Mesendoderm (in vitro differentiated cells): ENCODE measurements at regions not wholly inside any gene's neighbourhood (a gene's known extent, or its start where the extent isn't known, plus 50 kb on each side); places are given as distances from the start of the nearest gene placed in this dataset.

Source experiments
- DNase-seq: peaks from one replicate; pipeline ENCODE4 v3.0.0; 2013
- H2AK5ac ChIP-seq: 2 replicates; pipeline ENCODE4 v1.6.1; 2013; ENCODE audit warnings: low read length, inconsistent platforms
- H2BK120ac ChIP-seq: 2 replicates; pipeline ENCODE4 v1.6.1; 2013; ENCODE audit warnings: low read depth, mild to moderate bottlenecking, low read length, moderate library complexity, mixed read lengths
- H2BK15ac ChIP-seq: replicated peaks from 2 replicates; pipeline ENCODE4 v1.6.1; 2013; ENCODE audit warnings: low read depth, mild to moderate bottlenecking, moderate library complexity
- H2BK5ac ChIP-seq: 2 replicates; pipeline ENCODE4 v1.6.1; 2013; ENCODE audit warnings: low read length, inconsistent platforms
- H3K18ac ChIP-seq: 2 replicates; pipeline ENCODE4 v1.6.1; 2013; ENCODE audit warnings: mild to moderate bottlenecking, low read length, mixed read lengths
- H3K23ac ChIP-seq: one replicate; pipeline ENCODE4 v1.6.1; 2013; ENCODE audit warnings: low read length
- H3K27ac ChIP-seq: 2 replicates; pipeline ENCODE4 v1.5.1; 2013; ENCODE audit warnings: low read depth, mild to moderate bottlenecking, inconsistent platforms, low read length, moderate library complexity
- H3K27me3 ChIP-seq: 2 replicates; pipeline ENCODE4 v1.6.1; 2013; ENCODE audit warnings: low read length, control low read depth, mild to moderate bottlenecking, inconsistent platforms; ENCODE audit not compliant: insufficient read depth, poor library complexity
- H3K36me3 ChIP-seq: 2 replicates; pipeline ENCODE4 v1.6.1; 2013; ENCODE audit warnings: low read length, inconsistent platforms; ENCODE audit not compliant: control insufficient read depth, insufficient read depth
- H3K4ac ChIP-seq: one replicate; pipeline ENCODE4 v1.6.1; 2013; ENCODE audit warnings: low read depth, mild to moderate bottlenecking, low read length, moderate library complexity
- H3K4me1 ChIP-seq: 2 replicates; pipeline ENCODE4 v1.6.1; 2013; ENCODE audit warnings: low read depth, low read length, inconsistent platforms; ENCODE audit not compliant: control insufficient read depth
- H3K4me2 ChIP-seq: 2 replicates; pipeline ENCODE4 v1.6.1; 2013; ENCODE audit warnings: low read length
- H3K4me3 ChIP-seq: 2 replicates; pipeline ENCODE4 v1.5.1; 2013; ENCODE audit warnings: mild to moderate bottlenecking, low read length
- H3K56ac ChIP-seq: one replicate; pipeline ENCODE4 v1.6.1; 2013; ENCODE audit warnings: low read length
- H3K79me1 ChIP-seq: 2 replicates; pipeline ENCODE4 v1.6.1; 2013; ENCODE audit warnings: low read length, inconsistent platforms
- H3K79me2 ChIP-seq: 2 replicates; pipeline ENCODE4 v1.6.1; 2013; ENCODE audit warnings: mild to moderate bottlenecking, low read length; ENCODE audit not compliant: control insufficient read depth, insufficient read depth
- H3K9ac ChIP-seq: 2 replicates; pipeline ENCODE4 v1.6.1; 2013; ENCODE audit warnings: low read length, inconsistent platforms
- H4K5ac ChIP-seq: one replicate; pipeline ENCODE4 v1.6.1; 2013; ENCODE audit warnings: low read length
- H4K8ac ChIP-seq: one replicate; pipeline ENCODE4 v1.6.1; 2013; ENCODE audit warnings: low read depth, mild to moderate bottlenecking, control low read depth, low read length, moderate library complexity
- WGBS: extraction: QIAGEN DNeasy Blood & Tissue Kit; methylation state at CpG from one replicate; pipeline ENCODE4 v1.1.7; 2013; ENCODE audit warnings: low lambda C conversion rate, missing lambda C conversion rate; ENCODE audit not compliant: insufficient coverage; ENCODE audit errors: extremely low coverage; 5-methylcytosine and 5-hydroxymethylcytosine counted together

DNA sequence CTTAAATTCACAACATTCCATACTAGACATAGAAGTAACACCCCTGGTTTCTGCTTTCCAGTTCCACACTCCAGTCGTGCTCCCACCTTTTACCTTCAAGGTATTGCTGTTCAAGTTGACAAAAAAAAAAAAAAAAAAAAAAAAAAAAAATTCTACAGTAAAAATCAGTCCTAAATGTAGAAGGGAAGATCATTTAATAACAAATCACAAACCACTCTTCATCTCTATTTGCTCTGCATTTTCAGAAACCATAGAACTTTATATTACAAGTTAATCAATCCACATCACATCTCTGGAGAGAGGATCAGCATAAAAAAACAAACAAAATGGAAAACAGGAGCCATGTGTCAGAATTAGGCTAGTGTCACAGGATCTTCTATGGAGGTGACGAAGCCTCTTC is 206.3 kb upstream of the KLF14 start:
- Histone ChIP-seq H3K9ac (no peak overlapping the region), H3K4me3 (no peak overlapping the region), H4K8ac (no peak overlapping the region), H3K4ac (no peak overlapping the region), H2BK5ac (no peak overlapping the region), H3K36me3 (no peaks in the 10 kb centered on the region), H2AK5ac (no peak overlapping the region), H3K23ac (no peak overlapping the region), H3K4me2 (no peak overlapping the region), H2BK15ac (no peak overlapping the region), H2BK120ac (no peak overlapping the region), H4K5ac (no peak overlapping the region), H3K79me1 (no peaks in the 10 kb centered on the region), H3K27ac (no peak overlapping the region), H3K18ac (no peak overlapping the region), H3K4me1 (no peaks in the 10 kb centered on the region), H3K27me3 (no peaks in the 10 kb centered on the region), H3K56ac (no peak overlapping the region), H3K79me2 (no peaks in the 10 kb centered on the region)
- no peak for DNase-seq
- WGBS, result no CpG with 5 or more reads among the region's 2 CpGs

DNA sequence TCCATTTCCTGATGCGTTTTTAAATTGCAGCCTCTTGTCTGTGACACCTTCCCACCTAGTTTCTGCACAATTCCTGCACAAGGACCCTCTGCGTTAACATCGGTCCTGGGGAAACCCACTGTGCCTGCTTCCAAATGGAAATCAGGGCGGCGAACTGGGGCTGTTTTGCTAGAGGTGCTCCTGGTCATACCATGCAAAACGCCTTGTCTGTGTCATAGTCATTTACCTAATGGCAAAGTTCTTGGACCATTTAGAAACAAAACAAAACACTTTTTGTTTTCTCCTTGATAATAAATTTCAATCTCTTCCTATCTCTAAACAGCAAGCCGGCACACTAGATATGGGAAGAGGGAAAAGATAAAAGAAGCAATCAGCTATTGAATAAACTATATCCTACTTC is 206.9 kb upstream of the KLF14 start:
- no peak overlapping the region for H3K4ac ChIP-seq
- WGBS, result no CpG with 5 or more reads among the region's 7 CpGs
- no peak overlapping the region for H3K4me2 ChIP-seq
- no peak overlapping the region for H3K4me3 ChIP-seq
- no peak overlapping the region for H3K56ac ChIP-seq
- H3K36me3 ChIP-seq, result no peaks in the 10 kb centered on the region
- H4K8ac ChIP-seq, result peak overlapping the region; percentile 65
- no peak overlapping the region for H2AK5ac ChIP-seq
- no peak overlapping the region for H2BK120ac ChIP-seq
- no peak overlapping the region for H3K27ac ChIP-seq
- H3K23ac ChIP-seq, result no peak overlapping the region
- no peak overlapping the region for H3K9ac ChIP-seq
- no peak overlapping the region for H4K5ac ChIP-seq
- no peaks in the 10 kb centered on the region for H3K79me1 ChIP-seq
- H3K27me3 ChIP-seq, result no peaks in the 10 kb centered on the region
- H3K18ac ChIP-seq, result no peak overlapping the region
- H2BK15ac ChIP-seq, result no peak overlapping the region
- H2BK5ac ChIP-seq, result no peak overlapping the region
- H3K79me2 ChIP-seq, result no peaks in the 10 kb centered on the region
- DNase-seq, result no peak
- H3K4me1 ChIP-seq, result no peaks in the 10 kb centered on the region

DNA sequence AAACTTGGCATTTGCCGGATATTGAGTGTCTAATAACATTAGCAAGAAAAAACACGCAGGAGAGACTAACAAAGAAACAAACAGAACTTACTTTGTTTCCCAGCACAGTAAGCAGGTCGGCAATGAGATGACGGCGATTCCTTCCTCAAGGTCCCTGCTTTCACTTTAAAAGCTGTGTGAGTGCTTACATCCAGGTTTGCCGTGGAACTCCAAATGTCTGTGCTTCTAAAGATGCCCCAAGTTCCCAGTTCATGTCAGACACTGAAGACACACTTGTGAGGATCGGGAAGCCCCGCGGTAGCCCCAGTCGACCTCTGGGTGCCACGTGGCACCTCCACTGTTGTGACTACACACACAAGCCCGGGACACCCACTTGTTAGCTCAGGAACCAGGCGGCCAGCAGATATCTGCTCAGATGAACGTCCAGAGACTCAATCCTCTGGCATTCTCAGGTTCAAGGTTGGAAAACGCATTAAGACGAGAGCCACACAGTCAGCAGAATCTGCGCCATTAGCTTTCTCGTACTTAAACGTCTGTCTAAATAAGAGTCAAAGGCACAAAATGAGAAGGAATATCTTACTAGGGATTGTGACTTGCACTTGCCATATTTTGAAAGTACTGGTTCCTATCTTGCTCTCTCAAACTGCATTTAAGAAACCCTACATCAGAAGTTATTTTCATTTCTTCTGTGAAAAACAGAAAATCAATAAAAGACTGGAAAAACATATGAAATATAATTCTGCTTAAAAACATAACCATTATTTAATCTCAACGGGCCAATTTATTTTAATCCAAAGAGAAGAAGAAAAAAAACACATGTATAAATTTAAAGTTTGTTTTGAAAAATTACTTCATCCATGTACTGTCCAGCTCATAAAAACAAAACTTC is 207.6 kb upstream of the KLF14 start:
- no peak overlapping the region for H3K4ac ChIP-seq
- no peaks in the 10 kb centered on the region for H3K79me2 ChIP-seq
- no peak overlapping the region for H3K9ac ChIP-seq
- no peak overlapping the region for H3K23ac ChIP-seq
- no peak overlapping the region for H2BK120ac ChIP-seq
- H3K18ac ChIP-seq, result no peak overlapping the region
- H3K36me3 ChIP-seq, result no peaks in the 10 kb centered on the region
- no peak overlapping the region for H3K4me2 ChIP-seq
- H4K8ac ChIP-seq, result no peak overlapping the region
- H3K79me1 ChIP-seq, result no peaks in the 10 kb centered on the region
- H3K27ac ChIP-seq, result no peak overlapping the region
- no peak overlapping the region for H3K4me3 ChIP-seq
- H4K5ac ChIP-seq, result no peak overlapping the region
- H2BK15ac ChIP-seq, result no peak overlapping the region
- WGBS, result no CpG with 5 or more reads among the region's 20 CpGs
- no peak overlapping the region for H3K56ac ChIP-seq
- no peaks in the 10 kb centered on the region for H3K4me1 ChIP-seq
- DNase-seq, result no peak
- no peak overlapping the region for H2AK5ac ChIP-seq
- no peaks in the 10 kb centered on the region for H3K27me3 ChIP-seq
- H2BK5ac ChIP-seq, result no peak overlapping the region

DNA sequence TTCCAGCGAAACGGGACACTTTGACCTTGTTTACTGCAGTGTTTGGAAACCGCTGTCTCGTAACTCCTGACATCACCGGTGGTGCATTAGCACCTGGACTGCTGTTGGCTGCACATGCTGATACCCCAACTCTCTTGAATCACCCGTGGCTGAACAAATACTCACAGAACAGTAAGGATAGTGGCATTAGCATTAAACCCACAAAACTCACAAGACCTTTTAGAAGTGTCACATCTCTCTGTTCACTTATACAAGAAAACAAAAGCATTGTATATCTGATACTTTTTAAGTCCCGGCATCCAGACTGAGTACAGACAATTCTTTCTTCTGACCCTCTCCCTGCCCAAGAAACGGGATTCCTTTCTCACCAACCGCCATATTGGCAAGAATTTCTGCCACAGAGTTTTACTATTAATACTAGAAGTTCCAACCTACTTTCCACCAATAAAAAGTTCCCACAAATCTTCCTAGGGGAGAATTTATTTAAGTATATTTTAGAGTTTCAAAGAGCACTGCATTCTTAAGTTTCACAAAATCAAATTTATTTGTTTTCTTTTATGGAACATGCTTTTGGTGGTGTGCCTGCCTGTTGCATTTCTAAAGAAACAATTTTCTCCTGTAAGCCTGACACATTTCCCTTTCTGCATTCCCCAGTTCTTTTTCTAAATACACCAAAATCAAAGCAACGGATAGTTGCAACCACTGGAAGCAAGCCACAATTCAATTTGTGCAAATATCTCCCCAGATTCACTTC is 208.4 kb upstream of the KLF14 start:
- no peak overlapping the region for H4K8ac ChIP-seq
- H3K79me1 ChIP-seq, result no peaks in the 10 kb centered on the region
- no peaks in the 10 kb centered on the region for H3K4me1 ChIP-seq
- H2BK15ac ChIP-seq, result no peak overlapping the region
- no peak overlapping the region for H3K9ac ChIP-seq
- no peaks in the 10 kb centered on the region for H3K27me3 ChIP-seq
- H3K4me3 ChIP-seq, result no peak overlapping the region
- no peak for DNase-seq
- no peak overlapping the region for H4K5ac ChIP-seq
- WGBS, result no CpG with 5 or more reads among the region's 10 CpGs
- H2BK120ac ChIP-seq, result no peak overlapping the region
- no peak overlapping the region for H3K4me2 ChIP-seq
- H2AK5ac ChIP-seq, result no peak overlapping the region
- H3K79me2 ChIP-seq, result no peaks in the 10 kb centered on the region
- H3K56ac ChIP-seq, result no peak overlapping the region
- no peaks in the 10 kb centered on the region for H3K36me3 ChIP-seq
- H2BK5ac ChIP-seq, result no peak overlapping the region
- no peak overlapping the region for H3K4ac ChIP-seq
- no peak overlapping the region for H3K23ac ChIP-seq
- no peak overlapping the region for H3K27ac ChIP-seq
- no peak overlapping the region for H3K18ac ChIP-seq

DNA sequence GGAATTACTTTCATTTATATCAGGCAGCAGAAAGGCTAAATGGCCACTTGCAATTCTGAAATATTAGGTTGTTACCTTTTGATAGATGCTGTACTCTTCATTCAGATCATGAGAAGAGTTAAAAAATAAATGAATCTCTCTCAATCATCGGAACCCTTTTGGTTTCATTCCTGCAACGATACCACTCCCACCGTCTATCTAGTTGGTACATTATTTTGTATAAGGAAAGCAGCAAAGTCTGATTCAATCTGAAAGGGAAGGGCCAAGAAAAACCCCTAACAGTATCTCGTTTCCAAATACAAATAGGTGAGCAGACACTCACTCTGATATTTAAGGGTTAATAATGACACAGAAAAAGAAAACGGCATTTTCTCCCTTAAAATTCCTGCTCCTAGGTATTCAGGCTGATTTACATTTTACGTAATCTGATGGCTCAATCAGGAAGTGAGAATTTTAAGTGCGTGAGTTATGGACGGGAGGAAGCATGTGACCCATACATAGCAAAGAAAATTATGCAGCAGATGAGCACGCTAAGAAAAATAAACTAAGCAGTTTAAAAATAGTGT is 209.4 kb upstream of the KLF14 start:
- H3K9ac ChIP-seq, result no peak overlapping the region
- H3K4ac ChIP-seq, result no peak overlapping the region
- no peak overlapping the region for H2BK15ac ChIP-seq
- H3K4me1 ChIP-seq, result no peaks in the 10 kb centered on the region
- no peaks in the 10 kb centered on the region for H3K27me3 ChIP-seq
- H2BK5ac ChIP-seq, result no peak overlapping the region
- H3K18ac ChIP-seq, result no peak overlapping the region
- no CpG with 5 or more reads among the region's 9 CpGs for WGBS
- no peak overlapping the region for H3K4me3 ChIP-seq
- peak; percentile 29 for DNase-seq
- H4K5ac ChIP-seq, result no peak overlapping the region
- no peak overlapping the region for H3K4me2 ChIP-seq
- no peaks in the 10 kb centered on the region for H3K79me1 ChIP-seq
- no peak overlapping the region for H3K56ac ChIP-seq
- H3K36me3 ChIP-seq, result no peaks in the 10 kb centered on the region
- no peak overlapping the region for H2BK120ac ChIP-seq
- no peak overlapping the region for H3K23ac ChIP-seq
- no peak overlapping the region for H2AK5ac ChIP-seq
- H3K79me2 ChIP-seq, result no peaks in the 10 kb centered on the region
- no peak overlapping the region for H4K8ac ChIP-seq
- H3K27ac ChIP-seq, result no peak overlapping the region
